MM.1S (cell line): ENCODE measurements at regions not wholly inside any gene's neighbourhood (a gene's known extent, or its start where the extent isn't known, plus 50 kb on each side); places are given as distances from the start of the nearest gene placed in this dataset.

Experiments
- DNase-seq: peaks from one replicate; pipeline ENCODE4 v3.0.0-alpha.2; 2015
- H2AFZ ChIP-seq: fragments of 300-600 bp; sonication (generic); 2 replicates; pipeline ENCODE4 v1.6.0; 2016; ENCODE audit warnings: antibody characterized with exemption, low read length
- H3F3A ChIP-seq: fragments of 300-600 bp; sonication (generic); 2 replicates; pipeline ENCODE4 v1.6.1; 2016; ENCODE audit warnings: mild to moderate bottlenecking, antibody characterized with exemption, low read length, moderate library complexity, mixed read lengths; ENCODE audit not compliant: insufficient read depth
- H3K27ac ChIP-seq: fragments of 300-600 bp; sonication (generic); 2 replicates; pipeline ENCODE4 v1.5.1; 2016; ENCODE audit warnings: mild to moderate bottlenecking, low read length
- H3K27me3 ChIP-seq: fragments of 300-600 bp; sonication (generic); replicated peaks from 2 replicates; pipeline ENCODE4 v1.6.0; 2016; ENCODE audit warnings: low read length; ENCODE audit not compliant: insufficient read depth
- H3K36me3 ChIP-seq: fragments of 300-600 bp; sonication (generic); replicated peaks from 2 replicates; pipeline ENCODE4 v1.6.1; 2016; ENCODE audit warnings: mild to moderate bottlenecking, low read length, mixed read lengths; ENCODE audit not compliant: insufficient read depth
- H3K4me1 ChIP-seq: fragments of 300-600 bp; sonication (generic); 2 replicates; pipeline ENCODE4 v1.6.1; 2016; ENCODE audit warnings: low read length, mixed read lengths
- H3K4me2 ChIP-seq: fragments of 300-600 bp; sonication (generic); 2 replicates; pipeline ENCODE4 v1.6.0; 2016; ENCODE audit warnings: low read depth, low read length
- H3K4me3 ChIP-seq: fragments of 300-600 bp; sonication (generic); 2 replicates; pipeline ENCODE4 v1.5.1; 2016; ENCODE audit warnings: low read length, mixed read lengths
- H3K79me2 ChIP-seq: fragments of 300-600 bp; sonication (generic); 2 replicates; pipeline ENCODE4 v1.6.1; 2016; ENCODE audit warnings: mixed run types, low read length, mixed read lengths
- H3K9ac ChIP-seq: fragments of 300-600 bp; sonication (generic); 2 replicates; pipeline ENCODE4 v1.6.1; 2016; ENCODE audit warnings: low read length, mixed read lengths
- H3K9me2 ChIP-seq: fragments of 300-600 bp; sonication (generic); replicated peaks from 2 replicates; pipeline ENCODE4 v1.6.1; 2016; ENCODE audit warnings: mild to moderate bottlenecking, low read length, mixed read lengths; ENCODE audit not compliant: insufficient read depth
- H3K9me3 ChIP-seq: fragments of 300-600 bp; sonication (generic); replicated peaks from 2 replicates; pipeline ENCODE4 v1.6.1; 2016; ENCODE audit warnings: mild to moderate bottlenecking, low read length, mixed read lengths; ENCODE audit not compliant: insufficient read depth
- H4K20me1 ChIP-seq: fragments of 300-600 bp; sonication (generic); 2 replicates; pipeline ENCODE4 v1.6.1; 2016; ENCODE audit warnings: mild to moderate bottlenecking, low read length, moderate library complexity, mixed read lengths; ENCODE audit not compliant: insufficient read depth
- CTCF ChIP-seq: fragments of 300-600 bp; sonication (generic); IDR thresholded peaks from 2 replicates; pipeline ENCODE4 v1.5.1; 2016; ENCODE audit warnings: antibody characterized with exemption, low read length, mixed read lengths
- EZH2 ChIP-seq: fragments of 300-600 bp; sonication (generic); optimal IDR thresholded peaks from 2 replicates; pipeline ENCODE3; 2017; ENCODE audit warnings: low read depth, mild to moderate bottlenecking, antibody characterized with exemption, low read length, mixed read lengths
- EZH2phosphoT487 ChIP-seq: fragments of 300-600 bp; sonication (generic); IDR thresholded peaks from 2 replicates; pipeline ENCODE4 v1.6.1; 2018; ENCODE audit warnings: antibody characterized with exemption, low read length

- Histone ChIP-seq H3K9me3 (no peaks in the 10 kb centered on the region), H3K9me2 (no peaks in the 10 kb centered on the region), H3K9ac (no peak overlapping the region), H4K20me1 (no peaks in the 10 kb centered on the region), H2AFZ (no peak overlapping the region), H3K27ac (no peak overlapping the region), H3K79me2 (no peaks in the 10 kb centered on the region), H3K4me1 (no peaks in the 10 kb centered on the region), H3K27me3 (no peaks in the 10 kb centered on the region), H3K4me3 (no peak overlapping the region), H3K36me3 (no peaks in the 10 kb centered on the region), H3F3A (no peaks in the 10 kb centered on the region), H3K4me2 (no peak overlapping the region)
- TF ChIP-seq EZH2phosphoT487 (no peak), EZH2 (no peak), CTCF (no peak)
- no peak for DNase-seq
These were observed 1148.4 kb downstream of the VRK1 start for GRCh38 chr14:97945631-97946030.

GRCh38 chr14:97946240-97946639, 1149.1 kb downstream of the VRK1 start:
- DNase-seq: no peak
- TF ChIP-seq EZH2phosphoT487 (no peak), EZH2 (no peak), CTCF (no peak)
- Histone ChIP-seq H3K9me2 (no peaks in the 10 kb centered on the region), H3K36me3 (no peaks in the 10 kb centered on the region), H3K4me2 (no peak overlapping the region), H4K20me1 (no peaks in the 10 kb centered on the region), H3F3A (no peaks in the 10 kb centered on the region), H3K4me3 (no peak overlapping the region), H3K27ac (no peak overlapping the region), H3K79me2 (no peaks in the 10 kb centered on the region), H3K4me1 (no peaks in the 10 kb centered on the region), H3K27me3 (no peaks in the 10 kb centered on the region), H2AFZ (no peak overlapping the region), H3K9ac (no peak overlapping the region), H3K9me3 (no peaks in the 10 kb centered on the region)

GRCh38 chr14:97946641-97947040, 1149.5 kb downstream of the VRK1 start:
- Histone ChIP-seq H3K27ac (no peak overlapping the region), H2AFZ (no peak overlapping the region), H3K9me3 (no peaks in the 10 kb centered on the region), H3K9me2 (no peaks in the 10 kb centered on the region), H3K4me2 (no peak overlapping the region), H4K20me1 (no peaks in the 10 kb centered on the region), H3F3A (no peaks in the 10 kb centered on the region), H3K79me2 (no peaks in the 10 kb centered on the region), H3K9ac (no peak overlapping the region), H3K27me3 (no peaks in the 10 kb centered on the region), H3K4me1 (no peaks in the 10 kb centered on the region), H3K36me3 (no peaks in the 10 kb centered on the region), H3K4me3 (no peak overlapping the region)
- TF ChIP-seq EZH2phosphoT487: no peak
- TF ChIP-seq EZH2: no peak
- no peak for TF ChIP-seq CTCF
- no peak for DNase-seq
